KMS-11 (cell line): ENCODE measurements at regions not wholly inside any gene's neighbourhood (a gene's known extent, or its start where the extent isn't known, plus 50 kb on each side); places are given as distances from the start of the nearest gene placed in this dataset.

ENCODE experiments used
- H2AFZ ChIP-seq: fragments of 200-600 bp; sonication (generic); 2 replicates; pipeline ENCODE4 v1.6.1; 2016; ENCODE audit warnings: antibody characterized with exemption, mixed run types, low read depth
- H3K27ac ChIP-seq: fragments of 200-600 bp; sonication (generic); 2 replicates; pipeline ENCODE4 v1.6.1; 2016; ENCODE audit warnings: mild to moderate bottlenecking, mixed run types
- H3K27me3 ChIP-seq: fragments of 200-600 bp; sonication (generic); 2 replicates; pipeline ENCODE4 v1.6.1; 2017; ENCODE audit warnings: mild to moderate bottlenecking, low read depth, mixed run types, moderate library complexity; ENCODE audit not compliant: insufficient read depth
- H3K36me3 ChIP-seq: fragments of 200-600 bp; sonication (generic); 2 replicates; pipeline ENCODE4 v1.6.1; 2017; ENCODE audit warnings: mild to moderate bottlenecking, mixed run types; ENCODE audit not compliant: insufficient read depth
- H3K4me1 ChIP-seq: fragments of 200-600 bp; sonication (generic); 2 replicates; pipeline ENCODE4 v1.6.1; 2016; ENCODE audit warnings: mild to moderate bottlenecking, low read depth, mixed run types; ENCODE audit not compliant: poor library complexity, severe bottlenecking
- H3K4me2 ChIP-seq: fragments of 200-600 bp; sonication (generic); 2 replicates; pipeline ENCODE4 v1.7.0; 2016; ENCODE audit warnings: mild to moderate bottlenecking, mixed run types
- H3K4me3 ChIP-seq: fragments of 200-600 bp; sonication (generic); IDR thresholded peaks from 2 replicates; pipeline ENCODE4 v1.6.1; 2017; ENCODE audit warnings: low read depth, low read length, mixed read lengths; ENCODE audit not compliant: insufficient read depth
- H3K79me2 ChIP-seq: fragments of 200-600 bp; sonication (generic); 2 replicates; pipeline ENCODE4 v1.6.1; 2016; ENCODE audit warnings: low read depth, mixed run types; ENCODE audit not compliant: insufficient read depth
- H3K9ac ChIP-seq: fragments of 200-600 bp; sonication (generic); 2 replicates; pipeline ENCODE4 v1.6.1; 2016; ENCODE audit warnings: mild to moderate bottlenecking, mixed run types
- H4K20me1 ChIP-seq: fragments of 200-600 bp; sonication (generic); 2 replicates; pipeline ENCODE4 v1.6.1; 2016; ENCODE audit warnings: mild to moderate bottlenecking, mixed run types; ENCODE audit not compliant: insufficient read depth
- CTCF ChIP-seq: fragments of 200-600 bp; sonication (generic); conservative IDR thresholded peaks from 2 replicates; pipeline ENCODE4 v1.6.1; 2017; ENCODE audit warnings: low read depth, mild to moderate bottlenecking, antibody characterized with exemption, low read length, moderate library complexity, mixed read lengths

- no peaks in the 10 kb centered on the region for H3K36me3 ChIP-seq
- H3K4me3 ChIP-seq, result no peak overlapping the region
- no peak overlapping the region for H3K27ac ChIP-seq
- H3K27me3 ChIP-seq, result no peaks in the 10 kb centered on the region
- H3K79me2 ChIP-seq, result no peaks in the 10 kb centered on the region
- H4K20me1 ChIP-seq, result no peaks in the 10 kb centered on the region
- no peaks in the 10 kb centered on the region for H3K4me1 ChIP-seq
- no peak for TF ChIP-seq CTCF
- H2AFZ ChIP-seq, result no peak overlapping the region
- H3K9ac ChIP-seq, result no peak overlapping the region
- no peak overlapping the region for H3K4me2 ChIP-seq
These were observed 453.5 kb upstream of the TNP1 start for GRCh38 chr2:217313386-217313785.

GRCh38 chr2:217309056-217309455 is 449.2 kb upstream of the TNP1 start:
- H3K9ac ChIP-seq, result no peak overlapping the region
- H3K36me3 ChIP-seq, result no peaks in the 10 kb centered on the region
- H4K20me1 ChIP-seq, result no peaks in the 10 kb centered on the region
- H3K4me1 ChIP-seq, result no peaks in the 10 kb centered on the region
- no peak overlapping the region for H3K4me3 ChIP-seq
- no peaks in the 10 kb centered on the region for H3K27me3 ChIP-seq
- no peak overlapping the region for H3K27ac ChIP-seq
- H2AFZ ChIP-seq, result no peak overlapping the region
- no peak overlapping the region for H3K4me2 ChIP-seq
- TF ChIP-seq CTCF, result no peak
- H3K79me2 ChIP-seq, result no peaks in the 10 kb centered on the region

GRCh38 chr2:217307023-217307422 is 447.2 kb upstream of the TNP1 start:
- H3K4me3 ChIP-seq, result no peak overlapping the region
- H3K27me3 ChIP-seq, result no peaks in the 10 kb centered on the region
- no peaks in the 10 kb centered on the region for H3K36me3 ChIP-seq
- no peak for TF ChIP-seq CTCF
- no peak overlapping the region for H3K9ac ChIP-seq
- no peak overlapping the region for H3K27ac ChIP-seq
- H2AFZ ChIP-seq, result no peak overlapping the region
- H3K79me2 ChIP-seq, result no peaks in the 10 kb centered on the region
- H3K4me2 ChIP-seq, result no peak overlapping the region
- H3K4me1 ChIP-seq, result no peaks in the 10 kb centered on the region
- H4K20me1 ChIP-seq, result no peaks in the 10 kb centered on the region

- no peaks in the 10 kb centered on the region for H4K20me1 ChIP-seq
- H3K36me3 ChIP-seq, result no peaks in the 10 kb centered on the region
- no peaks in the 10 kb centered on the region for H3K79me2 ChIP-seq
- no peak overlapping the region for H3K9ac ChIP-seq
- H3K27ac ChIP-seq, result no peak overlapping the region
- H3K27me3 ChIP-seq, result no peaks in the 10 kb centered on the region
- no peak overlapping the region for H3K4me2 ChIP-seq
- TF ChIP-seq CTCF, result no peak
- no peak overlapping the region for H3K4me3 ChIP-seq
- H2AFZ ChIP-seq, result no peak overlapping the region
- H3K4me1 ChIP-seq, result no peaks in the 10 kb centered on the region
These were observed 446.0 kb upstream of the TNP1 start for GRCh38 chr2:217305882-217306281.

- Histone ChIP-seq H3K9ac (no peak overlapping the region), H3K27me3 (no peaks in the 10 kb centered on the region), H3K4me3 (no peak overlapping the region), H3K79me2 (no peaks in the 10 kb centered on the region), H2AFZ (no peak overlapping the region), H3K4me2 (no peak overlapping the region), H3K36me3 (no peaks in the 10 kb centered on the region), H3K27ac (no peak overlapping the region), H4K20me1 (no peaks in the 10 kb centered on the region), H3K4me1 (no peaks in the 10 kb centered on the region)
- no peak for TF ChIP-seq CTCF
These were observed 444.7 kb upstream of the TNP1 start for GRCh38 chr2:217304582-217304981.
